ENCODE measurements at regions not wholly inside any gene's neighbourhood (a gene's known extent, or its start where the extent isn't known, plus 50 kb on each side); places are given as distances from the start of the nearest gene placed in this dataset.
"Not testable (repeated sequence)": the region's sequence is repeated elsewhere in the genome, so short reads cannot be mapped to it uniquely, and the experiment has no call there.

GRCh38 chr12:60231303-60231702, 635.5 kb downstream of the SLC16A7 start:
- no peaks in the 10 kb centered on the region for H3K27me3 ChIP-seq (ENCODE audit: control insufficient read depth in 1 of 2, insufficient read depth in 2 of 2, low read length in 2 of 2)
- no peaks in the 10 kb centered on the region for H3K36me3 ChIP-seq (ENCODE audit: control insufficient read depth in 2 of 2, insufficient read depth in 2 of 2, low read length in 2 of 2)
- H3K27ac ChIP-seq (ENCODE audit: low read length), result no peak overlapping the region
- no peak overlapping the region for H3K4me3 ChIP-seq (ENCODE audit: low read length in 2 of 2)
- H3K9me3 ChIP-seq (ENCODE audit: control insufficient read depth in 2 of 2, low read length in 2 of 2), result no peaks in the 10 kb centered on the region
- no peak overlapping the region for H3K9ac ChIP-seq (ENCODE audit: low read length in 2 of 2)
- no peaks in the 10 kb centered on the region for H3K4me1 ChIP-seq (ENCODE audit: control insufficient read depth, insufficient read depth, low read length)

GRCh38 chr12:60231976-60232907, 636.4 kb downstream of the SLC16A7 start:
- Histone ChIP-seq H3K36me3 (ENCODE audit: control insufficient read depth in 2 of 2, insufficient read depth in 2 of 2, low read length in 2 of 2) (no peaks in the 10 kb centered on the region), H3K27ac (ENCODE audit: low read length) (no peak overlapping the region), H3K9me3 (ENCODE audit: control insufficient read depth in 2 of 2, low read length in 2 of 2) (no peaks in the 10 kb centered on the region), H3K4me1 (ENCODE audit: control insufficient read depth, insufficient read depth, low read length) (no peaks in the 10 kb centered on the region), H3K9ac (ENCODE audit: low read length in 2 of 2) (no peak overlapping the region), H3K27me3 (ENCODE audit: control insufficient read depth in 1 of 2, insufficient read depth in 2 of 2, low read length in 2 of 2) (no peaks in the 10 kb centered on the region), H3K4me3 (ENCODE audit: low read length in 2 of 2) (no peak overlapping the region)

GRCh38 chr12:60234611-60235195, 638.9 kb downstream of the SLC16A7 start:
- H3K4me3 ChIP-seq (ENCODE audit: low read length in 2 of 2); H3K27me3 ChIP-seq (ENCODE audit: control insufficient read depth in 1 of 2, insufficient read depth in 2 of 2, low read length in 2 of 2); H3K27ac ChIP-seq (ENCODE audit: low read length); H3K9me3 ChIP-seq (ENCODE audit: control insufficient read depth in 2 of 2, low read length in 2 of 2); H3K9ac ChIP-seq (ENCODE audit: low read length in 2 of 2); H3K4me1 ChIP-seq (ENCODE audit: control insufficient read depth, insufficient read depth, low read length); H3K36me3 ChIP-seq (ENCODE audit: control insufficient read depth in 2 of 2, insufficient read depth in 2 of 2, low read length in 2 of 2): not testable (repeated sequence)

GRCh38 chr12:60235261-60235660, 639.4 kb downstream of the SLC16A7 start:
- no peaks in the 10 kb centered on the region for H3K27me3 ChIP-seq (ENCODE audit: control insufficient read depth in 1 of 2, insufficient read depth in 2 of 2, low read length in 2 of 2)
- no peak overlapping the region for H3K4me3 ChIP-seq (ENCODE audit: low read length in 2 of 2)
- H3K9ac ChIP-seq (ENCODE audit: low read length in 2 of 2), result no peak overlapping the region
- no peaks in the 10 kb centered on the region for H3K36me3 ChIP-seq (ENCODE audit: control insufficient read depth in 2 of 2, insufficient read depth in 2 of 2, low read length in 2 of 2)
- H3K27ac ChIP-seq (ENCODE audit: low read length), result no peak overlapping the region
- H3K9me3 ChIP-seq (ENCODE audit: control insufficient read depth in 2 of 2, low read length in 2 of 2), result no peaks in the 10 kb centered on the region
- no peaks in the 10 kb centered on the region for H3K4me1 ChIP-seq (ENCODE audit: control insufficient read depth, insufficient read depth, low read length)

GRCh38 chr12:60236416-60236815, 640.6 kb downstream of the SLC16A7 start:
- H3K4me1 ChIP-seq (ENCODE audit: control insufficient read depth, insufficient read depth, low read length); H3K27ac ChIP-seq (ENCODE audit: low read length); H3K27me3 ChIP-seq (ENCODE audit: control insufficient read depth in 1 of 2, insufficient read depth in 2 of 2, low read length in 2 of 2); H3K9me3 ChIP-seq (ENCODE audit: control insufficient read depth in 2 of 2, low read length in 2 of 2); H3K9ac ChIP-seq (ENCODE audit: low read length in 2 of 2); H3K4me3 ChIP-seq (ENCODE audit: low read length in 2 of 2); H3K36me3 ChIP-seq (ENCODE audit: control insufficient read depth in 2 of 2, insufficient read depth in 2 of 2, low read length in 2 of 2): not testable (repeated sequence)

GRCh38 chr12:60240891-60241290, 645.1 kb downstream of the SLC16A7 start:
- Histone ChIP-seq H3K27ac (ENCODE audit: low read length) (no peak overlapping the region), H3K9ac (ENCODE audit: low read length in 2 of 2) (no peak overlapping the region), H3K27me3 (ENCODE audit: control insufficient read depth in 1 of 2, insufficient read depth in 2 of 2, low read length in 2 of 2) (no peaks in the 10 kb centered on the region), H3K4me1 (ENCODE audit: control insufficient read depth, insufficient read depth, low read length) (no peaks in the 10 kb centered on the region), H3K9me3 (ENCODE audit: control insufficient read depth in 2 of 2, low read length in 2 of 2) (no peaks in the 10 kb centered on the region), H3K36me3 (ENCODE audit: control insufficient read depth in 2 of 2, insufficient read depth in 2 of 2, low read length in 2 of 2) (no peaks in the 10 kb centered on the region), H3K4me3 (ENCODE audit: low read length in 2 of 2) (no peak overlapping the region)

- H3K9me3 ChIP-seq (ENCODE audit: control insufficient read depth in 2 of 2, low read length in 2 of 2), result no peaks in the 10 kb centered on the region
Observed at GRCh38 chr12:60251091-60251490, 655.3 kb downstream of the SLC16A7 start.

GRCh38 chr12:60252359-60253096, 656.7 kb downstream of the SLC16A7 start:
- Histone ChIP-seq H3K4me1 (ENCODE audit: control insufficient read depth, insufficient read depth, low read length) (no peaks in the 10 kb centered on the region), H3K9me3 (ENCODE audit: control insufficient read depth in 2 of 2, low read length in 2 of 2) (no peaks in the 10 kb centered on the region), H3K4me3 (ENCODE audit: low read length in 2 of 2) (no peak overlapping the region), H3K27me3 (ENCODE audit: control insufficient read depth in 1 of 2, insufficient read depth in 2 of 2, low read length in 2 of 2) (no peaks in the 10 kb centered on the region), H3K36me3 (ENCODE audit: control insufficient read depth in 2 of 2, insufficient read depth in 2 of 2, low read length in 2 of 2) (no peaks in the 10 kb centered on the region), H3K27ac (ENCODE audit: low read length) (no peak overlapping the region), H3K9ac (ENCODE audit: low read length in 2 of 2) (no peak overlapping the region)

More at GRCh38 chr12:60251091-60251490, 655.3 kb downstream of the SLC16A7 start:
- Histone ChIP-seq H3K9ac (ENCODE audit: low read length in 2 of 2) (no peak overlapping the region), H3K27ac (ENCODE audit: low read length) (no peak overlapping the region), H3K27me3 (ENCODE audit: control insufficient read depth in 1 of 2, insufficient read depth in 2 of 2, low read length in 2 of 2) (no peaks in the 10 kb centered on the region), H3K4me1 (ENCODE audit: control insufficient read depth, insufficient read depth, low read length) (no peaks in the 10 kb centered on the region), H3K4me3 (ENCODE audit: low read length in 2 of 2) (no peak overlapping the region), H3K36me3 (ENCODE audit: control insufficient read depth in 2 of 2, insufficient read depth in 2 of 2, low read length in 2 of 2) (no peaks in the 10 kb centered on the region)

GRCh38 chr12:60255044-60255443, 659.2 kb downstream of the SLC16A7 start:
- Histone ChIP-seq H3K4me3 (ENCODE audit: low read length in 2 of 2) (no peak overlapping the region), H3K27me3 (ENCODE audit: control insufficient read depth in 1 of 2, insufficient read depth in 2 of 2, low read length in 2 of 2) (no peaks in the 10 kb centered on the region)

GRCh38 chr12:60257063-60257462, 661.2 kb downstream of the SLC16A7 start:
- Histone ChIP-seq H3K27ac (ENCODE audit: low read length) (no peak overlapping the region), H3K9me3 (ENCODE audit: control insufficient read depth in 2 of 2, low read length in 2 of 2) (no peaks in the 10 kb centered on the region), H3K4me1 (ENCODE audit: control insufficient read depth, insufficient read depth, low read length) (no peaks in the 10 kb centered on the region), H3K27me3 (ENCODE audit: control insufficient read depth in 1 of 2, insufficient read depth in 2 of 2, low read length in 2 of 2) (no peaks in the 10 kb centered on the region), H3K36me3 (ENCODE audit: control insufficient read depth in 2 of 2, insufficient read depth in 2 of 2, low read length in 2 of 2) (no peaks in the 10 kb centered on the region), H3K9ac (ENCODE audit: low read length in 2 of 2) (no peak overlapping the region), H3K4me3 (ENCODE audit: low read length in 2 of 2) (no peak overlapping the region)

More at GRCh38 chr12:60255044-60255443, 659.2 kb downstream of the SLC16A7 start:
- Histone ChIP-seq H3K27ac (ENCODE audit: low read length) (no peak overlapping the region), H3K36me3 (ENCODE audit: control insufficient read depth in 2 of 2, insufficient read depth in 2 of 2, low read length in 2 of 2) (no peaks in the 10 kb centered on the region), H3K9ac (ENCODE audit: low read length in 2 of 2) (no peak overlapping the region), H3K4me1 (ENCODE audit: control insufficient read depth, insufficient read depth, low read length) (no peaks in the 10 kb centered on the region), H3K9me3 (ENCODE audit: control insufficient read depth in 2 of 2, low read length in 2 of 2) (no peaks in the 10 kb centered on the region)

Data from stomach smooth muscle (tissue), 2 donors.